Activated naive CD4-positive, alpha-beta T cell (primary cell): ENCODE measurements at regions not wholly inside any gene's neighbourhood (a gene's known extent, or its start where the extent isn't known, plus 50 kb on each side); places are given as distances from the start of the nearest gene placed in this dataset.

Experiments used
- DNase-seq, 4 experiments: peaks; one replicate each; lab custom pipeline; 2025; lab: John Stamatoyannopoulos, UW

GRCh38 chr6:54640911-54641310 lies 205.7 kb upstream of the FAM83B start:
- no peak for DNase-seq

- DNase-seq, result no peak
Measured at GRCh38 chr6:54646069-54646950, 200.3 kb upstream of the FAM83B start.

- no peak for DNase-seq
Measured at GRCh38 chr6:54646951-54647664, 199.5 kb upstream of the FAM83B start.

GRCh38 chr6:54654381-54654780 lies 192.2 kb upstream of the FAM83B start:
- DNase-seq, result no peak

- DNase-seq, result no peak
Measured at GRCh38 chr6:54655162-54655561, 191.4 kb upstream of the FAM83B start.

- no peak for DNase-seq
Measured at GRCh38 chr6:54665278-54665677, 181.3 kb upstream of the FAM83B start.

GRCh38 chr6:54680531-54680930 lies 166.0 kb upstream of the FAM83B start:
- DNase-seq, result no peak

- no peak for DNase-seq
Measured at GRCh38 chr6:54681267-54681666, 165.3 kb upstream of the FAM83B start.

- DNase-seq, result no peak
Measured at GRCh38 chr6:54681987-54682386, 164.6 kb upstream of the FAM83B start.

GRCh38 chr6:54689620-54690019 lies 157.0 kb upstream of the FAM83B start:
- DNase-seq, result no peak

- DNase-seq, result no peak
Measured at GRCh38 chr6:54690596-54690995, 156.0 kb upstream of the FAM83B start.

GRCh38 chr6:54694928-54695532 lies 151.5 kb upstream of the FAM83B start:
- no peak for DNase-seq

- no peak for DNase-seq
Measured at GRCh38 chr6:54695815-54696214, 150.8 kb upstream of the FAM83B start.

GRCh38 chr6:54697424-54697823 lies 149.1 kb upstream of the FAM83B start:
- no peak for DNase-seq

- DNase-seq, result no peak
Measured at GRCh38 chr6:54698974-54699373, 147.6 kb upstream of the FAM83B start.

GRCh38 chr6:54700158-54700557 lies 146.4 kb upstream of the FAM83B start:
- DNase-seq, result no peak

- DNase-seq, result no peak
Measured at GRCh38 chr6:54702772-54703171, 143.8 kb upstream of the FAM83B start.

- no peak for DNase-seq
Measured at GRCh38 chr6:54706391-54706790, 140.2 kb upstream of the FAM83B start.

GRCh38 chr6:54706844-54707605 lies 139.5 kb upstream of the FAM83B start:
- no peak for DNase-seq

- DNase-seq, result no peak
Measured at GRCh38 chr6:54710456-54710855, 136.1 kb upstream of the FAM83B start.

- DNase-seq, result no peak
Measured at GRCh38 chr6:54716010-54716409, 130.6 kb upstream of the FAM83B start.

GRCh38 chr6:54716877-54717276 lies 129.7 kb upstream of the FAM83B start:
- no peak for DNase-seq
